GM23338 (cell line): ENCODE measurements at regions not wholly inside any gene's neighbourhood (a gene's known extent, or its start where the extent isn't known, plus 50 kb on each side); places are given as distances from the start of the nearest gene placed in this dataset.

Experiments used
- ATAC-seq: fragments of 200-7000 bp; cut with Tn5 transposase; 3 replicates; pipeline ENCODE4 v1.9.1; 2020
- DNase-seq: peaks from one replicate; pipeline ENCODE4 v3.0.0-alpha.2; 2015; ENCODE audit warnings: low spot score
- H2AFZ ChIP-seq: fragments of 200-600 bp; sonication (generic); 2 replicates; pipeline ENCODE4 v1.8.0; 2016; ENCODE audit warnings: antibody characterized with exemption, mild to moderate bottlenecking, moderate library complexity
- H3F3A ChIP-seq: fragments of 200-600 bp; sonication (generic); replicated peaks from 2 replicates; pipeline ENCODE4 v1.8.0; 2017; ENCODE audit warnings: antibody characterized with exemption, mixed run types, low read depth
- H3K27ac ChIP-seq: fragments of 200-600 bp; sonication (generic); 2 replicates; pipeline ENCODE4 v1.6.1; 2016; ENCODE audit warnings: low read depth
- H3K27me3 ChIP-seq: fragments of 200-600 bp; sonication (generic); 2 replicates; pipeline ENCODE4 v1.8.0; 2016; ENCODE audit warnings: mild to moderate bottlenecking, mixed run types, moderate library complexity; ENCODE audit not compliant: insufficient read depth
- H3K36me3 ChIP-seq: fragments of 200-600 bp; sonication (generic); 2 replicates; pipeline ENCODE4 v1.8.0; 2016; ENCODE audit warnings: mild to moderate bottlenecking; ENCODE audit not compliant: insufficient read depth
- H3K4me1 ChIP-seq: fragments of 200-600 bp; sonication (generic); 2 replicates; pipeline ENCODE4 v1.8.0; 2016; ENCODE audit warnings: mild to moderate bottlenecking, moderate library complexity; ENCODE audit not compliant: insufficient read depth
- H3K4me2 ChIP-seq: fragments of 200-600 bp; sonication (generic); 2 replicates; pipeline ENCODE4 v1.7.1; 2017; ENCODE audit warnings: mixed run types
- H3K4me3 ChIP-seq: fragments of 200-600 bp; sonication (generic); 2 replicates; pipeline ENCODE4 v1.6.1; 2016; ENCODE audit warnings: mixed run types
- H3K79me2 ChIP-seq: fragments of 200-600 bp; sonication (generic); replicated peaks from 2 replicates; pipeline ENCODE4 v1.8.0; 2017; ENCODE audit warnings: mild to moderate bottlenecking; ENCODE audit not compliant: insufficient read depth
- H3K9me2 ChIP-seq: fragments of 200-600 bp; sonication (generic); 2 replicates; pipeline ENCODE4 v1.8.0; 2017; ENCODE audit not compliant: insufficient read depth
- H4K20me1 ChIP-seq: fragments of 200-600 bp; sonication (generic); replicated peaks from 2 replicates; pipeline ENCODE4 v1.8.0; 2017; ENCODE audit warnings: mild to moderate bottlenecking; ENCODE audit not compliant: insufficient read depth
- H3K27ac Mint-ChIP-seq: 2 replicates; pipeline ENCODE4 v1.8.0; 2020; ENCODE audit warnings: inconsistent platforms, mild to moderate bottlenecking, moderate library complexity, mixed read lengths
- H3K27me3 Mint-ChIP-seq: 3 replicates; pipeline ENCODE4 v1.8.0; 2022; ENCODE audit warnings: low read depth, mild to moderate bottlenecking, moderate library complexity, mixed read lengths, inconsistent platforms; ENCODE audit not compliant: insufficient read depth, poor library complexity
- H3K36me3 Mint-ChIP-seq: 3 replicates; pipeline ENCODE4 v1.8.0; 2021; ENCODE audit warnings: low read depth, mild to moderate bottlenecking, inconsistent platforms, moderate library complexity, mixed read lengths
- H3K4me1 Mint-ChIP-seq: 3 replicates; pipeline ENCODE4 v1.8.0; 2020; ENCODE audit warnings: mild to moderate bottlenecking, inconsistent platforms, mixed read lengths
- H3K4me3 Mint-ChIP-seq: 3 replicates; pipeline ENCODE4 v1.8.0; 2021; ENCODE audit warnings: moderate library complexity, mild to moderate bottlenecking, inconsistent platforms, mixed read lengths
- H3K9me3 Mint-ChIP-seq: 3 replicates; pipeline ENCODE4 v1.8.0; 2020; ENCODE audit warnings: moderate library complexity, mild to moderate bottlenecking, inconsistent platforms, mixed read lengths
- CREB1 ChIP-seq: fragments of 250-450 bp; sonication (Bioruptor Pico); IDR thresholded peaks from 2 replicates; pipeline ENCODE4 v1.5.0; 2020; ENCODE audit warnings: low read depth, mild to moderate bottlenecking, moderate library complexity
- ETS1 ChIP-seq: IDR thresholded peaks from 2 replicates; pipeline ENCODE4 v1.6.1; 2016; ENCODE audit warnings: antibody characterized with exemption
- EZH2 ChIP-seq: fragments of 200-600 bp; sonication (generic); IDR thresholded peaks from one replicate; pipeline ENCODE4 v1.8.0; 2017; ENCODE audit warnings: antibody characterized with exemption, mild to moderate bottlenecking, low read depth; ENCODE audit not compliant: unreplicated experiment
- EZH2phosphoT487 ChIP-seq: fragments of 200-600 bp; sonication (generic); IDR thresholded peaks from one replicate; pipeline ENCODE4 v1.8.1; 2018; ENCODE audit warnings: antibody characterized with exemption; ENCODE audit not compliant: unreplicated experiment
- JUNB ChIP-seq: IDR thresholded peaks from one replicate; pipeline ENCODE4 v1.6.1; 2016; ENCODE audit warnings: antibody characterized with exemption; ENCODE audit not compliant: unreplicated experiment
- NANOG ChIP-seq: IDR thresholded peaks from 2 replicates; pipeline ENCODE4 v1.6.1; 2016; ENCODE audit warnings: antibody characterized with exemption, borderline replicate concordance
- STAT1 ChIP-seq: IDR thresholded peaks from one replicate; pipeline ENCODE4 v1.6.1; 2016; ENCODE audit warnings: antibody characterized with exemption; ENCODE audit not compliant: unreplicated experiment
- ZNF114 ChIP-seq: fragments of 250-450 bp; sonication (Bioruptor Pico); IDR thresholded peaks from 2 replicates; pipeline ENCODE4 v1.5.0; 2020; ENCODE audit warnings: mild to moderate bottlenecking, moderate library complexity
- ZNF331 ChIP-seq: fragments of 250-450 bp; sonication (Bioruptor Pico); IDR thresholded peaks from 2 replicates; pipeline ENCODE4 v1.5.0; 2020; ENCODE audit warnings: low read depth, mild to moderate bottlenecking, moderate library complexity
- TF ChIP-seq, protein P1 (sequence below), 2 experiments: fragments of 200-600 bp in 1 of 2; sonication (generic) in 1 of 2; conservative IDR thresholded peaks; 2 replicates each; pipeline versions ENCODE4 v1.5.1 to v1.6.1; 2016 to 2017; ENCODE audit warnings: antibody characterized with exemption in 2 of 2, low read depth in 2 of 2, mild to moderate bottlenecking in 2 of 2, moderate library complexity in 1 of 2
- TF ChIP-seq, protein P2 (sequence below): IDR thresholded peaks from one replicate; pipeline ENCODE4 v1.6.1; 2018; ENCODE audit warnings: antibody characterized with exemption; ENCODE audit not compliant: unreplicated experiment

- H3K4me3 Mint-ChIP-seq: no peak overlapping the region
- no peak overlapping the region for H3K4me2 ChIP-seq
- H4K20me1 ChIP-seq: no peaks in the 10 kb centered on the region
- no peaks in the 10 kb centered on the region for H3K9me2 ChIP-seq
- no peak for TF ChIP-seq NANOG
- no peak overlapping the region for H3K27ac ChIP-seq
- H3K36me3 Mint-ChIP-seq: no peaks in the 10 kb centered on the region
- H3K79me2 ChIP-seq: no peaks in the 10 kb centered on the region
- H3K4me1 ChIP-seq: no peaks in the 10 kb centered on the region
- H3F3A ChIP-seq: no peaks in the 10 kb centered on the region
- ATAC-seq (no peak), DNase-seq (no peak)
- H3K4me3 ChIP-seq: no peak overlapping the region
- no peaks in the 10 kb centered on the region; the same call in 2 of the 3 replicates for H3K4me1 Mint-ChIP-seq
- H3K27me3 Mint-ChIP-seq: no peaks in the 10 kb centered on the region
- H2AFZ ChIP-seq: no peak overlapping the region
- no peaks in the 10 kb centered on the region for H3K27me3 ChIP-seq
- no peaks in the 10 kb centered on the region for H3K36me3 ChIP-seq
- no peak overlapping the region for H3K27ac Mint-ChIP-seq
- no peaks in the 10 kb centered on the region; the same call in 1 of the 3 replicates for H3K9me3 Mint-ChIP-seq
These were observed 283.7 kb downstream of the BTBD3 start for GRCh38 chr20:12201289-12201991.

- TF ChIP-seq CREB1 (CRISPR knock-in tag) (no peak), NANOG (no peak), ZNF331 (CRISPR knock-in tag) (no peak), JUNB (no peak), ETS1 (no peak), STAT1 (no peak), ZNF114 (CRISPR knock-in tag) (no peak), EZH2phosphoT487 (no peak), EZH2 (no peak)
- TF ChIP-seq, protein P1, sequence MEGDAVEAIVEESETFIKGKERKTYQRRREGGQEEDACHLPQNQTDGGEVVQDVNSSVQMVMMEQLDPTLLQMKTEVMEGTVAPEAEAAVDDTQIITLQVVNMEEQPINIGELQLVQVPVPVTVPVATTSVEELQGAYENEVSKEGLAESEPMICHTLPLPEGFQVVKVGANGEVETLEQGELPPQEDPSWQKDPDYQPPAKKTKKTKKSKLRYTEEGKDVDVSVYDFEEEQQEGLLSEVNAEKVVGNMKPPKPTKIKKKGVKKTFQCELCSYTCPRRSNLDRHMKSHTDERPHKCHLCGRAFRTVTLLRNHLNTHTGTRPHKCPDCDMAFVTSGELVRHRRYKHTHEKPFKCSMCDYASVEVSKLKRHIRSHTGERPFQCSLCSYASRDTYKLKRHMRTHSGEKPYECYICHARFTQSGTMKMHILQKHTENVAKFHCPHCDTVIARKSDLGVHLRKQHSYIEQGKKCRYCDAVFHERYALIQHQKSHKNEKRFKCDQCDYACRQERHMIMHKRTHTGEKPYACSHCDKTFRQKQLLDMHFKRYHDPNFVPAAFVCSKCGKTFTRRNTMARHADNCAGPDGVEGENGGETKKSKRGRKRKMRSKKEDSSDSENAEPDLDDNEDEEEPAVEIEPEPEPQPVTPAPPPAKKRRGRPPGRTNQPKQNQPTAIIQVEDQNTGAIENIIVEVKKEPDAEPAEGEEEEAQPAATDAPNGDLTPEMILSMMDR (conservative IDR thresholded peaks at IDR 0.05; ENCODE audit: low read depth in 2 of 2): no peak
- TF ChIP-seq, protein P2, sequence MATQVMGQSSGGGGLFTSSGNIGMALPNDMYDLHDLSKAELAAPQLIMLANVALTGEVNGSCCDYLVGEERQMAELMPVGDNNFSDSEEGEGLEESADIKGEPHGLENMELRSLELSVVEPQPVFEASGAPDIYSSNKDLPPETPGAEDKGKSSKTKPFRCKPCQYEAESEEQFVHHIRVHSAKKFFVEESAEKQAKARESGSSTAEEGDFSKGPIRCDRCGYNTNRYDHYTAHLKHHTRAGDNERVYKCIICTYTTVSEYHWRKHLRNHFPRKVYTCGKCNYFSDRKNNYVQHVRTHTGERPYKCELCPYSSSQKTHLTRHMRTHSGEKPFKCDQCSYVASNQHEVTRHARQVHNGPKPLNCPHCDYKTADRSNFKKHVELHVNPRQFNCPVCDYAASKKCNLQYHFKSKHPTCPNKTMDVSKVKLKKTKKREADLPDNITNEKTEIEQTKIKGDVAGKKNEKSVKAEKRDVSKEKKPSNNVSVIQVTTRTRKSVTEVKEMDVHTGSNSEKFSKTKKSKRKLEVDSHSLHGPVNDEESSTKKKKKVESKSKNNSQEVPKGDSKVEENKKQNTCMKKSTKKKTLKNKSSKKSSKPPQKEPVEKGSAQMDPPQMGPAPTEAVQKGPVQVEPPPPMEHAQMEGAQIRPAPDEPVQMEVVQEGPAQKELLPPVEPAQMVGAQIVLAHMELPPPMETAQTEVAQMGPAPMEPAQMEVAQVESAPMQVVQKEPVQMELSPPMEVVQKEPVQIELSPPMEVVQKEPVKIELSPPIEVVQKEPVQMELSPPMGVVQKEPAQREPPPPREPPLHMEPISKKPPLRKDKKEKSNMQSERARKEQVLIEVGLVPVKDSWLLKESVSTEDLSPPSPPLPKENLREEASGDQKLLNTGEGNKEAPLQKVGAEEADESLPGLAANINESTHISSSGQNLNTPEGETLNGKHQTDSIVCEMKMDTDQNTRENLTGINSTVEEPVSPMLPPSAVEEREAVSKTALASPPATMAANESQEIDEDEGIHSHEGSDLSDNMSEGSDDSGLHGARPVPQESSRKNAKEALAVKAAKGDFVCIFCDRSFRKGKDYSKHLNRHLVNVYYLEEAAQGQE: no peak
- Histone ChIP-seq H3K4me1 (no peaks in the 10 kb centered on the region), H2AFZ (no peak overlapping the region), H3K27ac (no peak overlapping the region), H3K36me3 (no peaks in the 10 kb centered on the region), H3K27me3 (no peaks in the 10 kb centered on the region), H3F3A (no peaks in the 10 kb centered on the region), H3K4me3 (no peak overlapping the region), H3K4me2 (no peak overlapping the region), H3K79me2 (no peaks in the 10 kb centered on the region), H4K20me1 (no peaks in the 10 kb centered on the region), H3K9me2 (no peaks in the 10 kb centered on the region)
- ATAC-seq (no peak), DNase-seq (no peak)
- no peak overlapping the region for H3K27ac Mint-ChIP-seq
- H3K4me1 Mint-ChIP-seq: no peaks in the 10 kb centered on the region; the same call in 2 of the 3 replicates
- peaks cover 5% of the 10 kb centered on the region; the same call in 2 of the 3 replicates for H3K9me3 Mint-ChIP-seq
- H3K36me3 Mint-ChIP-seq: no peaks in the 10 kb centered on the region; the same call in 1 of the 3 replicates
- no peaks in the 10 kb centered on the region for H3K27me3 Mint-ChIP-seq
- no peak overlapping the region for H3K4me3 Mint-ChIP-seq
These were observed 285.7 kb downstream of the BTBD3 start for GRCh38 chr20:12203399-12203798.
